Erythroblast (primary cell): ENCODE measurements at regions not wholly inside any gene's neighbourhood (a gene's known extent, or its start where the extent isn't known, plus 50 kb on each side); places are given as distances from the start of the nearest gene placed in this dataset.

Experiments
- GATA1 ChIP-seq: IDR thresholded peaks from 2 replicates; pipeline ENCODE4 v1.6.1; 2011; ENCODE audit warnings: low read depth, mild to moderate bottlenecking, control low read depth, low read length, moderate library complexity
- POLR2A ChIP-seq: IDR thresholded peaks from 2 replicates; pipeline ENCODE4 v1.6.1; 2011; ENCODE audit warnings: mild to moderate bottlenecking, low read length

DNA sequence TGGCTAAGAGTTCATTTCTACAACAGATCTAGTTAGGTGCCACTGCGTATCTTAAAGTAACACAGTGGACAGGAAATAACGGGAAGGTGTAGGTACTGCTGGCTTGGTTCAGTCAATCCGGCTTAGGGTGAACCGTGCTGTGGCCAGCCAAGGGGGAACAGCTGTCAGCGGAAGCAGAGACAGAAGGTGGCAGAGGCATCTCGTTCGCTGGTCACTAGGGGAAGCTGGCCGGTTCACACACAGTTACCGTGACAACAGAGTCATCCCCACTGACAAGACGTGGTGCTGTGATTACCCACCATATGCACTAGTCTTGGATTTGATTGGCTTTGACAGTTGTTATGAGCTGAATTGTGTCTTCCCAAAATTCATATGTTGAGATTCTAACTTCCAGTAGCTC is 58.8 kb upstream of the HDAC4 start:
- TF ChIP-seq POLR2A (no peak), GATA1 (no peak)
